Natural killer cell treated with Interleukin-12 subunit alpha and Interleukin-12 subunit beta and Interleukin-15 and Interleukin-18, amount 100 ng/mL, for 72 hours (primary cell): ENCODE measurements at regions not wholly inside any gene's neighbourhood (a gene's known extent, or its start where the extent isn't known, plus 50 kb on each side); places are given as distances from the start of the nearest gene placed in this dataset.
"Not testable (repeated sequence)": the region's sequence is repeated elsewhere in the genome, so short reads cannot be mapped to it uniquely, and the experiment has no call there.

Source experiments
- ATAC-seq, 2 donors: fragments of 150-1000 bp; cut with Tn5 transposase in 1 of 2; sonication (Bioruptor Pico), chemical (Tn5 transposase) in 1 of 2; 2 replicates each; pipeline ENCODE4 v1.10.0; 2021
- DNase-seq: peaks from one replicate; pipeline ENCODE4 v3.0.0; 2022; ENCODE audit warnings: low spot score
- H3K27ac Mint-ChIP-seq, 2 donors: 1 replicate in 1 of 2; 2 replicates in 1 of 2; pipeline ENCODE4 v1.8.0; 2022; ENCODE audit warnings: mixed read lengths in 2 of 2, mild to moderate bottlenecking in 1 of 2, moderate library complexity in 1 of 2
- H3K27me3 Mint-ChIP-seq, 2 donors: 1 replicate in 1 of 2; 2 replicates in 1 of 2; pipeline ENCODE4 v1.8.0; 2022; ENCODE audit warnings: mixed read lengths in 2 of 2
- H3K36me3 Mint-ChIP-seq: one replicate; pipeline ENCODE4 v1.8.0; 2022; ENCODE audit warnings: mixed read lengths
- H3K4me1 Mint-ChIP-seq, 2 donors: 1 replicate in 1 of 2; 2 replicates in 1 of 2; pipeline ENCODE4 v1.8.0; 2022; ENCODE audit warnings: low read depth in 2 of 2, mixed read lengths in 2 of 2, mild to moderate bottlenecking in 1 of 2
- H3K4me3 Mint-ChIP-seq: one replicate; pipeline ENCODE4 v1.8.0; 2022; ENCODE audit warnings: mixed read lengths
- H3K9me3 Mint-ChIP-seq: 2 replicates; pipeline ENCODE4 v1.8.0; 2022; ENCODE audit warnings: mixed read lengths

DNA sequence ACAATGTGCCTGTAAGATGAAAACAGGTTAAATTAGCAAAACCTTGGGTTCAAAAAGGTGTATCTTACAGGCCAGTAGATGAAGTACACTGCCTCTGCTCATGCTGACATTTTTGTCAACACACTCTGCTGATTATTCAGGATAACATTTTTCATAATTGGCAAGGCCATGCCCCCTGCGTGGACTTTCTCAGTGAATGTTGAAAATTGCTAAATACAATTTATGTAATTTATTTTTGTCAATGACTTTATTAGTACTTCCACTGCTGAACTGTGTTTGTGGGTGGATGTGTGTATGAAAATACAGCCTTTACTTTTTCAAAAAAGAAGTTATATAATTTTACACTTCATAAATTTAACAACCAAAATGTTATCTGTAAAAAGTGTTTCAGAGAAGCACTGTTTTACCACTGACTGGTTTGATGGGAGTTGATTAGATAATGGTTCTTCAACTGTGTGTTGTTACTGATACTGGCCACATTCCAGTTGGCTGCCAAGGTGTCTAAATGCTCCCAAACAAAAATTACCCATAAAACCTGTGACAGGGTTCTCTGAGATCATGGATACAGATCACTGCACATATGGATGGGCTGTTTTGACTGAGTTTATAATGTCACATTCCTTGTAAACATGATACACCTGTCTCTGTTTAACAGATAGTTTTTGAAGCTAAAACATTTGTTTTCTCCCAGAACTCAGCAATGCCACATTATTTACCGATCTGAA lies 151.9 kb upstream of the SLC7A11 start:
- Mint-ChIP-seq H3K27me3 (no peaks in the 10 kb centered on the region), H3K9me3 (peaks cover 12% of the 10 kb centered on the region), H3K36me3 (no peaks in the 10 kb centered on the region), H3K4me3 (no peak overlapping the region), H3K4me1 (peaks cover 4 to 6% of the 10 kb centered on the region in 2 donors), H3K27ac (no peak overlapping the region)
- ATAC-seq (no peak), DNase-seq (no peak)

DNA sequence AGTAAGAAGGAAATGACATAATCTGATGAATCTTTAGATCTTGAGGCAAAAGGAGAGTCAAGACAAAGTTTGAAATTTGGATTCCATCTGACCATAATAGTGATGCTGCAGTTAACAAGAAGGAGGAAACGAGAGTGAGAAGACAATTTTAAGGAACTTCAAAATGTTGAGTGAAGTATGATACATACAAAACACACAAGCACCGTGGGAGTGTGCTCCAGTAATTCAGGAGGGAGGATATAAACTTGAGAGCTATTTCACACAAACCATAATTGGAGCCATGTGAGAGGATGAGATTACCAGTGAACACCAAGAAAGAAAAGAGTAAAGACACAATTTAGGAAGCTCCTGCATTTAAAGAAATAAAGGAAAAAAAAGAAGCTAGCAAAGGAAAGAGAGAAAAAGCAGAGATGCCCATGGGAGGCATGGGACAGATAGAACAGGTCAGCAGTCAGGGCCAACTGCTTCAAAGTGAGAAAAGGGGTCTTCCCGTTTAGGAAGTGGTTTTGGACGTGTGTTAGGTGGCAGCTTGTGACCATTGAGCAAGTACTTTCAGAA lies 150.7 kb upstream of the SLC7A11 start:
- Mint-ChIP-seq H3K27me3 (no peaks in the 10 kb centered on the region), H3K4me1 (peaks cover 4 to 6% of the 10 kb centered on the region in 2 donors), H3K4me3 (peak overlapping the region; percentile 26), H3K36me3 (no peaks in the 10 kb centered on the region), H3K27ac (no peak overlapping the region), H3K9me3 (peaks cover 11% of the 10 kb centered on the region)
- DNase-seq (no peak), ATAC-seq (no peak)

DNA sequence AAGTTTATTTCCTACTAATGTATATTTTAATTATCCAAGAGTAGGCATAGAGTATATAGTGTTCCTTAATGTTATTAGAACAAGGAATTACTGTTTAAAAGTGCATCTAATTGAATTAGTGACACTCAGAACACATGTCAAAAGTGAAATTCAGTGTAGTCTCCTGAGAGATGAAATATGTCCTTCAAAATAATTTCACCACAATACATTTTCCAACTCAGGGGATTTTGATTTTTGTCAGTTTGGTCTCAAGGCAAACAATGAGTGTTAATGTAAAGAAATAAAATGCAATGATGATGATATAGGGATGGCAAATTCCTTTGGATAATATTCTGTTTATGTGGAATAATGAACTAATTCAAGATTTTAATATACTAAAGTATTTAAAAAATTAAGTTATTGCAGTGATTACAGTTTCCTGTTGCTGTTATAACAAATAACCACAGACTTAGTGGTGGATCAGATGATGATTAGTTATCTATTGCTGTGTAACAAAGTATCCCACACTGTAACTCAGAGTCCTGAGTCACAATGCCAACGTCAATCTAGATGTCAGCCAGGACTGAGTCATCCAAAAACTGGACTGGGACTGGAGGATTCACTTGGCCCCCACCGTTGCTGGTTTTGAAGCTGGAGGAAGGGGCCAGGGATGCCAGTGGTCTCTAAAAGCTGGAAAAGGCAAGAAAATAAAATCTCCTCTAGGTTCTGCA lies 148.0 kb upstream of the SLC7A11 start:
- H3K27ac Mint-ChIP-seq, result no peak overlapping the region
- H3K4me3 Mint-ChIP-seq, result no peak overlapping the region
- peaks cover 10% of the 10 kb centered on the region for H3K9me3 Mint-ChIP-seq
- H3K36me3 Mint-ChIP-seq, result no peaks in the 10 kb centered on the region
- ATAC-seq (peak in 1 of 2 donors; percentile 61), DNase-seq (no peak)
- H3K27me3 Mint-ChIP-seq, result no peaks in the 10 kb centered on the region
- peaks cover 4 to 6% of the 10 kb centered on the region in 2 donors for H3K4me1 Mint-ChIP-seq

DNA sequence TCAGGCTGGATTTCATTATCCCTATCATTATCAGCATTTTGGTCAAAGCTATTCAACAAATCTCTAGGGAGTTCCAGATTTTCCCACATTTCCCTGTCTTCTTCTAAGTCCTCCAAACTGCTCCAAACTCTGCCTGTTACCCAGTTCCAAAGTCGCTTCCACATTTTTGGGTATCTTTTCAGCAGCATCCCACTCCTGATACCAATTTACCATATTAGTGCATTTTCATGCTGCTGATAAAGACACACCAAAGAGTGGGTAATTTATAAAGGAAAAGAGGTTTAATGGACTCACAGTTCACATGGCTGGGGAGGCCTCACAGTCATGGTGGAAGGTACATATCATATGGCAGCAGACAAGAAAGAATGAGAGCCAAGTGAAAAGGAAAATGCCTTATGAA lies 132.8 kb upstream of the SLC7A11 start:
- H3K36me3 Mint-ChIP-seq, result peaks cover 17% of the 10 kb centered on the region
- DNase-seq (no peak), ATAC-seq (no peak)
- no peaks in the 10 kb centered on the region for H3K27me3 Mint-ChIP-seq
- no peak overlapping the region for H3K4me3 Mint-ChIP-seq
- peaks cover 16% of the 10 kb centered on the region for H3K9me3 Mint-ChIP-seq
- H3K4me1 Mint-ChIP-seq, result no peaks in the 10 kb centered on the region
- H3K27ac Mint-ChIP-seq, result no peak overlapping the region

GRCh38 chr4:138367942-138368341 lies 125.8 kb upstream of the SLC7A11 start:
- no peak overlapping the region for H3K4me3 Mint-ChIP-seq
- ATAC-seq, result no peak
- no peak overlapping the region for H3K27ac Mint-ChIP-seq
- no peak for DNase-seq
- H3K27me3 Mint-ChIP-seq, result no peaks in the 10 kb centered on the region
- H3K9me3 Mint-ChIP-seq, result peaks cover 18% of the 10 kb centered on the region
- no peaks in the 10 kb centered on the region for H3K4me1 Mint-ChIP-seq
- H3K36me3 Mint-ChIP-seq, result no peaks in the 10 kb centered on the region

GRCh38 chr4:138352446-138352845 lies 110.3 kb upstream of the SLC7A11 start:
- H3K4me3 Mint-ChIP-seq, H3K27me3 Mint-ChIP-seq, H3K36me3 Mint-ChIP-seq, H3K4me1 Mint-ChIP-seq, DNase-seq, H3K9me3 Mint-ChIP-seq, H3K27ac Mint-ChIP-seq, ATAC-seq: not testable (repeated sequence)

DNA sequence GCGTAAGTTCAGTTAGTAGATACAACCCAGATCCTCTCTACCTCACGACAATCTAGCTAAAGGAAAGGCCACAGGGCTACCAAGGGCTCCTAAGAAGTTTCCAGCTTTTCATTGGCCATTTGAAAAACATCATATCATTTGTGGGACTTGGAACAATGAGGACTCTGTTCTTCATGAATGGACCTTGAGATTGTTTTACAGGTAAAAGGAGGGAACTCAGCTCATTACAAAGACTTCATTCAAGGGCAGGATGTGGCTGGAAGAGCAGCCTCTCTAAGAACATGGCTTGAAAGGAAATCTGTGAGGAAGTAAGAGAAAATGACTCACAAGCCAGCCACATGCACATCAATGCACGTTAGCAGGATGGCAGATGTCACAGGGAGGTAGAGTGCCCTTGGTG lies 105.9 kb upstream of the SLC7A11 start:
- no peak overlapping the region for H3K4me3 Mint-ChIP-seq

DNA sequence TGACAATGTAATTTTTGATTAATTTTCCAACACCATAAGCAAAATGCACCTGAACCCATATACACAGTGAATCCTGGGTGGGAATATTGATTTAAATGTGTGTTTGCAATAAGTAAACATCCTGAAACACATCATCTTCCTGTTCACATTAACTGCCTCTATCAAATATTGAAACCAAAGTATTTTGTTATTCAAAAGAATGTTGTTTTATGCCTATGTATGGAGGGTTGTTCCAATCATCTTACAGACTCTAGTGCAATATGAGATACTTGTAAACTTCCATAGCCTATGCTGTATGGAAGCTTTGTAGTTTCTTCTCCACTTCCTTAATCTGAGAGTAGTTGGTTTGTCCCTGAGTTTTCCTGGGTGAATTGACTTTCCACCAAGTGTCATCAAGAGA lies 105.4 kb upstream of the SLC7A11 start:
- Mint-ChIP-seq H3K27ac (peak overlapping the region in 1 of 2 donors; percentile 27), H3K9me3 (peaks cover 11% of the 10 kb centered on the region), H3K27me3 (no peaks in the 10 kb centered on the region), H3K4me3 (no peak overlapping the region), H3K4me1 (peaks cover 4 to 12% of the 10 kb centered on the region in 2 donors), H3K36me3 (peaks cover 4% of the 10 kb centered on the region)
- no peak for DNase-seq
- no peak for ATAC-seq

More for the DNA sequence above, 105.9 kb upstream of the SLC7A11 start:
- ATAC-seq (peak; percentile 44 to 57), DNase-seq (no peak)
- Mint-ChIP-seq H3K27me3 (no peaks in the 10 kb centered on the region), H3K4me1 (peaks cover 4 to 12% of the 10 kb centered on the region in 2 donors), H3K36me3 (peaks cover 4% of the 10 kb centered on the region), H3K27ac (peak overlapping the region in 1 of 2 donors; percentile 27), H3K9me3 (peaks cover 11% of the 10 kb centered on the region)

DNA sequence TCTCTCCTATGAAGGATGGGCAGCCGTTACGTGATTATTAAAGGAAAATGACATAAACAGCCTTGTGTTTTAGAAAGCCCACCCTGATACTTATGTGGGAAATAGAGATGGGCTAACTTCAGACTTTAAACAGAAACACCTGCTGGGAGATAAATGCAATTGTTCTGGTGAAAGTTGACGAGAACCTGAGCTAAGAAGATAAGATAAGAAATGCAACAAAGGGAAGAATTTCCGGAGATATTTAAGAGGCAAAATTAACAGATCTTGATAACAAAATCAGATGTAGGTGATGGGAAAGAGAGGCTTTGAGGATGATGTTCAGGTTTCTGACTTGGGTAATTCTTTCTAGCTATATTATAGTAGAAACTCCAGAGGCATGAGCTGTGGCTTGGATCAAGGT lies 102.7 kb upstream of the SLC7A11 start:
- Mint-ChIP-seq H3K4me1 (peaks cover 8 to 19% of the 10 kb centered on the region in 2 donors), H3K27me3 (no peaks in the 10 kb centered on the region), H3K36me3 (peaks cover 4% of the 10 kb centered on the region), H3K9me3 (peaks cover 11% of the 10 kb centered on the region), H3K4me3 (no peak overlapping the region), H3K27ac (no peak overlapping the region)
- DNase-seq (no peak), ATAC-seq (no peak)

DNA sequence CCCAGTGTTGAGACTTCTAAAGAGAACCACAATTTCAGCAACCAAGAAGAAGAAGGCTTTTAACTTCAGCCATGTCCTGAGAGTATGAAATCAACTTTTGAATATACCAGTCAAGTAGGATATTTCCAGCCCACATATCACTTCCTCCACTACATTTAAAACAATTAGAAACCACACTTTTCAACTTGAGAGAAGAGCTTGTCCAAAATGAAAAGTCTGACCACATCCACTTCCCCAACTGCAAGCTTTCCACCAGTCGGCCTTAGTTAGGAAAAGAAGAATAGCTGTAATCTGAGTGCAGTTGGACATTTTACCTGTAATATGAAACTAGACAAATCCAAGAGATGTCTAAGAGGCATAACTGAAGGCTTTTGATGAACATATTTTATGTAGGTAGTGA lies 101.9 kb upstream of the SLC7A11 start:
- no peaks in the 10 kb centered on the region for H3K27me3 Mint-ChIP-seq
- peak overlapping the region; percentile 23 for H3K4me3 Mint-ChIP-seq
- peaks cover 4% of the 10 kb centered on the region for H3K36me3 Mint-ChIP-seq
- DNase-seq, result no peak
- H3K4me1 Mint-ChIP-seq, result peaks cover 8 to 19% of the 10 kb centered on the region in 2 donors
- no peak overlapping the region for H3K27ac Mint-ChIP-seq
- H3K9me3 Mint-ChIP-seq, result peaks cover 8% of the 10 kb centered on the region
- ATAC-seq, result no peak

- Mint-ChIP-seq H3K4me1 (peaks cover 8 to 19% of the 10 kb centered on the region in 2 donors), H3K36me3 (peaks cover 4% of the 10 kb centered on the region), H3K9me3 (peaks cover 8% of the 10 kb centered on the region), H3K27ac (no peak overlapping the region), H3K4me3 (peak overlapping the region; percentile 30), H3K27me3 (no peaks in the 10 kb centered on the region)
- DNase-seq (no peak), ATAC-seq (peak; percentile 74 to 84)
Observed at GRCh38 chr4:138341739-138342415, 99.7 kb upstream of the SLC7A11 start.

- no peak for ATAC-seq
- peaks cover 4 to 8% of the 10 kb centered on the region in 2 donors for H3K4me1 Mint-ChIP-seq
- H3K36me3 Mint-ChIP-seq, result no peaks in the 10 kb centered on the region
- no peak overlapping the region for H3K4me3 Mint-ChIP-seq
- H3K27ac Mint-ChIP-seq, result no peak overlapping the region
- peaks cover 4% of the 10 kb centered on the region for H3K9me3 Mint-ChIP-seq
- no peaks in the 10 kb centered on the region for H3K27me3 Mint-ChIP-seq
- no peak for DNase-seq
Observed at GRCh38 chr4:138338840-138339239, 96.7 kb upstream of the SLC7A11 start.

GRCh38 chr4:138338222-138338621 lies 96.1 kb upstream of the SLC7A11 start:
- not testable (repeated sequence) for H3K4me1 Mint-ChIP-seq, H3K9me3 Mint-ChIP-seq, ATAC-seq, H3K27me3 Mint-ChIP-seq, H3K4me3 Mint-ChIP-seq, H3K36me3 Mint-ChIP-seq, DNase-seq, H3K27ac Mint-ChIP-seq
